ENCODE measurements at regions not wholly inside any gene's neighbourhood (a gene's known extent, or its start where the extent isn't known, plus 50 kb on each side); places are given as distances from the start of the nearest gene placed in this dataset.
"Not testable (repeated sequence)": the region's sequence is repeated elsewhere in the genome, so short reads cannot be mapped to it uniquely, and the experiment has no call there.

DNA sequence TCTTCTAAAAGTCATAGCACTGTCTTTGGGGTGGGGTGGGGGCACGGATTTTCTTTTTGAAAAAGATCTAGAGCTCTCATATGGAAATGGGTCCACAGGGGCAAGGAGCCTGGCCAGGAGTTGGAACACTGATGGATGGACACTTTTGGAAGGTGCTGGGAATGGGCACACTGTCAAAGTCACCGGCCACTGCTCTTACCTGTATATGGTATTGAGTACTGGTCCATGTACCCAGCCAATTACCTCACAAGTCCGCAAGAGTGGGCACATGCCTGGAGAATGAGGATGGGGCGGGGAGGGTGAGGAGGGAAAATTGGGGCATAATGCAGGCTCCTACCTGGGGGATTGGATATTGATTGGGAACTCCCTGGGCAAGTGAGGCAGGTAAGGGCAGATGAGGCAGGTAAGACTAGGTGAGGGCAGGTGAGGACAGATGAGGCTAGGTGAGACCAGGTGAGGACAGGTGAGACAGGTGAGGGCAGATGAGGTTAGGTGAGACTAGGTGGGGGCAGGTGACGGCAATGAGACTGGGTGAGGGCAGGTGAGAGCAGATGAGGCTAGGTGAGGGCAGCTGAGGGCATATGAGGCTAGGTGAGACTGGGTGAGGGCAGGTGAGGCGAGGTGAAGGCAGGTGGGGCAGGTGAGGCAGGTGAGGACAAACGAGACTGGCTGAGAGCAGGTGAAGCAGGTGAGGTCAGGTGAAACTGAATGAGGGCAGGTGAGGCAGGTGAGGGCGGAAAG lies 167.9 kb downstream of the NRN1 start:
- no peak for DNase-seq (ENCODE audit: low read depth)

- DNase-seq (ENCODE audit: low read depth), result no peak
Measured at GRCh38 chr6:5837323-5837722, 169.4 kb downstream of the NRN1 start.

GRCh38 chr6:5836597-5836996 lies 170.1 kb downstream of the NRN1 start:
- DNase-seq (ENCODE audit: low read depth), result not testable (repeated sequence)

DNA sequence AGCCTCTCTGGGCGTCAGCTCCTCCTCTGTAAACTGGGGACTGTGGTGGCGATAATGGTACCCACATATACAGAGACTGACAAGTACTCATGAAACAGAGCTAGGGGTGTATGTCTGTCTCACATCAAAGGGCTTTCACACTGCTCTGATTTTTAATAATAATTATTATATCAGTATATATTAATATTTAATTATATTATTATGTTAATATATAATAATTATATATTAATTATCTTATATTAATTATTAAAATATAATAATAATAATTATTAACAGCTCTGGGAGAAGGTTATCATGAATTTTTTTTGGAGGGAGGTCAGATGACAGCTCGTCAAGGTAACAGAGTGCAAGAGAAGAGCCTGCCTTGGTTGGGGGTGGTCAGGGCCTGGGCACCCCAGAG lies 173.6 kb downstream of the NRN1 start:
- no peak for DNase-seq (ENCODE audit: low read depth)

DNA sequence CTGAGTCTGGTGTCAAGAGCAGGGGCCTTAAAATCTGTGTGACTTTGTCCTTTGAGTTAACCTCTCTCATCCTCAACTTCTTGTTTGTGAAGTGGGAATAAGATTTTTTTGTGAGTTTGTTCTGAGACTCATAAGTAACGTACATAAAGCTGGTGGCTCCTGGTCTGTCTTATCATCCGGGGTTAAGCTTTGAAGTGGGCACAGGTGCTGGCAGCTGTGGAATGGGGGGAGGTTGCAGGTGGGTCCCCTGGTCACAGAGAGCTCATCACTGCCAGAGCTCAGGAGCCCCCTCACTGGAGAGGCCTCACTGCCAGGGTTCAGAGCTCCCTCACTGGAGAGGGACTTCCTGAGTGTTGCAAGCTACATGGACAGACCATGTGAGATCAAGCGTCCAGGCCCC lies 174.1 kb downstream of the NRN1 start:
- no peak for DNase-seq (ENCODE audit: low read depth)

DNA sequence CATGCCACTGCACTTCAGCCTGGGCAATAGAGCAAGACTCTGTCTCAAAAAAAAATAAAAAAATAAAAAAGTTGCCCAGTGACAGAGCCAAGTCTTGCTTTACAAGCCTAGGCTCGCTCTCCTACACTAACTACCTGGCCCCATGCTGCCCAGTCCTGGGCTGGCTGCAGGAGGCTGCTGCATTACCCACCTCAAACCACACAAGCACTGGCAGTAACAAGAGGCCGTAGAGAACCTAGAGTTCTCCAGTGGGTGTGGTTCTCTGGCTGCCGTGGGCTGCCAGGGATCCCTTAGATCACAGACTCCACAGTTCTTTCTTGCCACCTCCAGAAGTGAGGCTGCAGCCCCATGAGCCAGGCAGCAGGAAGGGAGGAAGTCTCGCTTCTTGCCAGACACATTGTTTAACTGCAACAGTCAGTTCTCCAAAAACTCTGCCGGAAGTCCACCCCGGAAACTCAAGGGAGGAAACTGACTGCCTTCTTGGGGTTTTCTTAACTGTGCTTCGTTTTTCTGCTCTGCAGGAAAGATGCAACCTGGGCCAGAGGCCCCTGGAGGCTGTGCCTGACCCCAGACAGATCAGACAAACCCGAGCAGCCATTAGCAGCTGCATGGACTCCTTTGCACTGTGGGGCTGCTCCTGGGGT lies 175.4 kb downstream of the NRN1 start:
- DNase-seq (ENCODE audit: low read depth), result peak; percentile 15

- DNase-seq (ENCODE audit: low read depth), result no peak
Measured at GRCh38 chr6:5828296-5828695, 178.4 kb downstream of the NRN1 start.

DNA sequence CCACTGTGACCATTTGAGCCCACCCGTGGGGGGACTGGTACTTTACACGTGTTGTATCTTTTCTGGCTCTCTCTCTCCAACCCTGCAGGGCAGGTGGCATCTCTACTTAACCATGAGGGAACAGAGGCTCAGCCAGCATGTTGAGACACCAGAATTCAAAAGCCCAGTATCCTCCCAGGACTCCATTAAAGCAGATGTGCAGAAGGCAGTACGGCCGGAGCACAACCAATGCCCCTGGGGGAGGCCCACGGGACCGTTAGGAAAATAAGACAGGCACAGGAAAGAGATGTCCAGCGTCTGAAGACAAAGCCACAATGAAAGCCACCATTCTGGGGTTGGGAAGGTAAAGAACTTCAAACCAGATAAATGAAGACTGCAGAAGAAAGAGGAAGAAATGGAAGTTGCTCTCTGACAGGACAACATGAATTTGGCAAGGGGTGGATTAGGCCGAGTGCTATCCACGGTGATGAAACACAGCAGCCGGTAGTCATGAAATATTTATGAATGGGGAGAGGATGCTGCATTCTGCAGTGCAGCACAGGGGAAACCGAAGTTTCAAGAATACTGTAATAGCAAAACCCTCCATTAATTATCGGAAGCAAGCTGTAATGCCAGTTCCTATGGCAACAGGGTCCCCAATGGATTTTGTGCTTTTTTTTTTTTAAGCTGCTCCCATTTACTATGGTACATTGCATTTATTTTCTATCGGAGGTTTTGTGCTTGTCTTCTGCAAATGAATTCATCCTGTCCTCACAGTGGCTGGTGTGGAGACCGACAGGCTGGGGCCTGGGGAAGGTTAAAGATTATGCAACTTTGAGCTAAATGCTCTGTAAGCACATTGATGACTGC lies 179.4 kb downstream of the NRN1 start:
- DNase-seq (ENCODE audit: low read depth), result no peak

- DNase-seq (ENCODE audit: low read depth), result not testable (repeated sequence)
Measured at GRCh38 chr6:5824382-5824983, 182.2 kb downstream of the NRN1 start.
